ENCODE measurements at regions not wholly inside any gene's neighbourhood (a gene's known extent, or its start where the extent isn't known, plus 50 kb on each side); places are given as distances from the start of the nearest gene placed in this dataset.
A peak's percentile ranks its signal among the peaks of the same experiment; 100 is the strongest.

DNA sequence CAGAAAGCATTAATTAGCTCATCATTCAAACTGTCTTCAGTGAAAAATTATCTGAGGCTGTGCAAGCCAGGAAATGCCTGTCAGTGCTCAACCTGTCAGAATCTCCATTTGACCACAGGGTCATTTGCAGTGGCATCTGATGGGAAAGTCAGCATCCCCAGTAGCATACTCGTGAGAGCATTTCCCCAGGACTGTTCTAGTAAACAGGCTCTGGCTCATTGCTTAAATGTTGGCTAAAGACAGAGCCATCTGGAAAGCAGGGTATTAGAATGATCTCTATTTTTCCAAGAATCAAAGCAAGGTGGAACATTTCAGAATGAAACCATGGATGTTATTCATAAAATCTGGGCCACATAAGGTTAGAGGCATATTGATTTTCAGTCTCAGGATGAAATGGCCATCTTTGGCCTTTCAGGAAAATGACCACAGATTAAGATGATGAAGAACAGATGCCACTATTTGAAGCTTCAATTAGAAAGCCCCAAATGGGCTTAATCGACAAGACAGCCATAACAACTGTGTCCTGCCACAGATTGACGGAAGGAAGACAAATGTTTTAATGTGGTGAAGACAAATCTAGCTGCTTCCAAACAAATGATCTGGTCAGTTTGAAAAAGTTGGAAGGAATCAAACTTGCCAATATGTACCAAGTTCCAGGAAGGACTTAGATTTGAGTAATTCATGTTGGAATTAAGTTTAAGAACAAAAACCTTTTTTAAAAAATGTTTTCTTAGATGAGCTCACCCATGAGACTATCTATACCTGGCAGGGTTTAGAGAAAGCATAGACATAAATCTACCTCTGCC lies 94.0 kb upstream of the FAR2 start:
- DNase-seq, result no peak

DNA sequence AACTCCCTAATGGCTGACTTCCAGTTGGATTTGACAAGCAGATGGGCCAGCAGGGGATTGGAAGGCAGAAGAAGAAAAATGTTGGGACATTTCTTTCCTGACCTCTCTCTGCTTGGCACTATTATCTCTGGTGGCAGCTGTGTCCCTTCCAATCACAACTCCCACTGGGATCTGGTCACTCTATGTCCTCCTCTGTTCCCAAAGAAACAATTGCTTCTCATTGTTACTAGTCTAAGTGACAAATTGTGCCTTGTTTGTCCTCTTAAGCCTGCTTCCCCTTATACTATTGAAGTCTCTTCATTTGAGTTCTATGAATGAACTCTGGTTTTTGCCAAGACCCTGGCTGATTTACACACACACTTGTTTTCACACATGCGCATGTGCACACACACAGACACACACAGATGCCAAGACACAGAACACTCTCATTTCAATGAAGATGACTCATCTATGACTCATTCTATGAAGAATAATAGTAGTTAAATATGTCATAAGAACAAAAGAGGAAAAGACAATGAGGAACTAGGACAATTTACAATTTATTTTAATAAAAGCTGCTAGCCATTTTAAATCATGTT lies 83.0 kb upstream of the FAR2 start:
- peak; percentile 17 for DNase-seq

DNA sequence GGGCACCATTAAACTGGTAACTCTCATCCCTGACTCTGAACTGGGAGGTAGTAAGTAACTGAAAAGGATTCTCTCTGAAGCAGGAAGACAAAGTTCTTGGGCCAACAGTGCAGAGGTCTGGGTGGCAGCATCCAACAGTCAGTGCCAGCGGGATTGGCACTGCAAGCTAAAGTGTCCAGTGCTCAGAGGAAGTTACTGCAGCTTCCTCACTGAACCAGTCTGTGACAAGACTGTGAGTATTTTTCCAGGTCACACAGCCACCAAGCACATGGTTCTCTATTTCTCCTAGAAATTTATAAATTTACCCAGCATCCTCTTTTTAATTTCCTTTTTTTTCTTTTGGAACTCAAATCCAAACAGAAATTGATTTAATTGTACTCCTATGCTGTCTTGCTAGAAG lies 81.6 kb upstream of the FAR2 start:
- DNase-seq, result no peak

- DNase-seq, result no peak
Measured at GRCh38 chr12:29070309-29070708, 78.8 kb upstream of the FAR2 start.

GRCh38 chr12:29071099-29071498 lies 78.0 kb upstream of the FAR2 start:
- DNase-seq, result no peak

- DNase-seq, result no peak
Measured at GRCh38 chr12:29072631-29073030, 76.4 kb upstream of the FAR2 start.

DNA sequence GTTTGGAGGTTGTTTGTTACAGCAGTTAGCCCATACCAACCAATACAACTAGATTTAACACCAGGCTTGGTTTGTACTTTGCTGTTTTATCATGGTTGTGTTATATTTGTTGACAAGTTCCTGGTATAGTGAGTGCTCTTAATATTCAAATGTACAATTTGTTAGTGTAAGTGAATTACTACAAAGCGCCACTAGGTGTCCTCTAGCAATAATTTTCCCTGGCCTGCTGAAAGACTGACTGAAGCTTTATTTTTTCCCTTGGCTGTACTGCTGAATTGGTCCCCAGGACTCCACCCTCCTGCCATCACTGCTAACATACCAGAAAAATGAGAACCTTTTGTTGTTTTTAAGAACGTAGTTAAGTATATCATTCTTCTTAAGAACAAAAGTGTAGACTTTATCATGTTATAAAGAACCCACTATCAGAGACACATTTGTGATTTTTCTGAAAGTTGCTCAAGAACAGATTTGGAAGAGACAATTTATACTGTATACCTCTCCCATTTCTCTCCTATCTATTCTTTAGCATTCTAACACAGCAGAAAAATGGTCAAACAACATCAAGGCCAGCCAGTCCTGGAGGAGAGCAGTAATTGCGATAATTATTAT lies 75.3 kb upstream of the FAR2 start:
- DNase-seq, result peak; percentile 10

DNA sequence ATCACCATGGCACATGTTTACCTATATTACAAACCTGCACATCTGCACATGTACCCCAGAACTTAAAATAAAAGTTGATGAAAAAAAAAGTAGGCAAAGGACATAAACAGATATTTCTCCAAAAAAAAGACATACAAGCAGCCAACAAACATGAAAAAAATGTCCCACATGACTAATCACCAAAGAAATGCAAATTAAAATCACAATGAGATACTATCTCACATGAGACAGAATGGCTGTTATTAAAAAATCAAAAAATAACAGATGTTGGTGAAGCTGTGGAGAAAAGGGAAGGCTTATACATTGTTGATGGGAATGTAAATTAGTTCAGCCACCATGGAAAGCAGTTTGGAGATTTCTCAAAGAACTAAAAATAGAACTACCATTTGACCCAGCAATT lies 68.0 kb upstream of the FAR2 start:
- DNase-seq, result no peak

GRCh38 chr12:29082522-29082921 lies 66.6 kb upstream of the FAR2 start:
- DNase-seq, result no peak

DNA sequence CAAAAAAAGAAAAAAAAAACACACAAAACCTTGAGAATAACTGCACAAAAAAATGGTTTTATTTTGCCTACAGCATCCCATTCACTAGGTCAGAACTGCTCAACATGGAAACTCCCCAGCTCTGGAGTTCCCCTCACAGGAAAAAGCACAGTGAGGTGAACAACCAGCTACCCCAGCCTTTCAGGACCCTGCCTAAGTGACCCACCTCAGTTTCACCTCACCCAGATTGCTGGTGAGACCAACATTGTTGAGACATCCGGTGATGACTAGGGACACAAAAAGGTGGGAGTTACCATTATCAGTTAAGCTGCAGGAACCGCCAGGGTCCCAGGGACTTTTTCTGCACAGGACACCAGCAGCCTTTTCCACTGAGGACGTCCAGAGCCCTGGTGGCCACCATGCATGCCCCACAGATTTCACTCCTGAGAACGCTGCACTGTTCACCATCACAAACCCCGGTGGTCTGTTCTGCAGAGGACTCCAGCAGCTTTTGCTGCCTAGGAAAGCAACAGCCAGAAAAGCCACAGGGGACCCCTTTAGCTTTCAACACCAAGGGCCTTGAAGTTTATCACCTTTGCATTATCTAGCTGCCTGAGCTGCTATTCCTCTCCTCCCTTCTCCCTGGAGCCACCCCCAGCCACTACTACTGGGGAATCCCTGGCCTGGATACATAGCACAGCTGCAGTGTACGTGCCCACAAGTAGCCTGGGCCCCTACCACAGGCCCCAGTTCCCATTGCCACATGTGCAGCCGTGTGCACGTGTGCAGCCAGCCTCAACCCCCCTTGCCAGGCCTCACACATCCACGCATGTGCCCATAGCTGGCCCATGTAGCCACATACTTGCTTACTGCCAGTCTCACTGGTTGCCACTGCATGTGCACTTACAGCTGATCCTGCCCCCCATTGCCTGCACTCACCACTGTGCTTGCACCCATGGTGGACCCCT lies 62.5 kb upstream of the FAR2 start:
- DNase-seq, result no peak

- DNase-seq, result no peak
Measured at GRCh38 chr12:29088611-29089219, 60.4 kb upstream of the FAR2 start.

All from CD4-positive, alpha-beta T cell treated with Interleukin-17A for 4 hours (primary cell).